ENCODE measurements at regions not wholly inside any gene's neighbourhood (a gene's known extent, or its start where the extent isn't known, plus 50 kb on each side); places are given as distances from the start of the nearest gene placed in this dataset.

- no peaks in the 10 kb centered on the region for H3K79me2 ChIP-seq (ENCODE audit: insufficient read depth, low read length)
- no peak overlapping the region for H3K27ac ChIP-seq (ENCODE audit: extremely low read length, insufficient read depth, low read length)
- H3K4me2 ChIP-seq (ENCODE audit: low read depth, low read length) = no peak overlapping the region
- intact Hi-C loops (cut with micrococcal nuclease; ENCODE audit: unreplicated experiment) (loop anchor here (1.0 kb wide), 1 partner anchor 300 kb away; no protein-coding TSS in a partner anchor), in situ Hi-C loops (cut with HindIII; ENCODE audit: extremely low pct_ligation_motif_present, low pct_unique_long_range_greater_than_20kb) (no loop called here)
- no peaks in the 10 kb centered on the region for H4K20me1 ChIP-seq (ENCODE audit: insufficient read depth, low read length)
- POLR2A ChIA-PET = no interaction called here
- no peaks in the 10 kb centered on the region for H3K36me3 ChIP-seq (replicated peaks in 1 of 2; ENCODE audit: control insufficient read depth in 1 of 2, insufficient read depth in 2 of 2, low read length in 2 of 2)
- H2AFZ ChIP-seq (ENCODE audit: low read length) = no peak overlapping the region
- peak; percentile 32 for DNase-seq (ENCODE audit: low spot score)
- H3K4me1 ChIP-seq (ENCODE audit: insufficient read depth, low read length) = no peaks in the 10 kb centered on the region
- CTCF ChIA-PET (ENCODE audit: low intra/inter-chr PET ratio, low total read pairs) = no interaction called here
- no peak overlapping the region for H3K4me3 ChIP-seq (replicated peaks in 1 of 3; ENCODE audit: insufficient read depth in 1 of 3, low read depth in 2 of 3, low read length in 3 of 3)
- 23% methylated on average over 6 of the region's 12 CpGs for WGBS (ENCODE audit: low lambda C conversion rate)
- H3K27me3 ChIP-seq (ENCODE audit: control insufficient read depth in 1 of 2, insufficient read depth in 2 of 2, low read length in 2 of 2) = no peaks in the 10 kb centered on the region
- no peaks in the 10 kb centered on the region for H3K9me3 ChIP-seq (ENCODE audit: low read length)
- FAIRE-seq = no peak
- peak; percentile 100 for ATAC-seq
- BruUV-seq (replicated peaks) = no TSS peak
- H3K9ac ChIP-seq (ENCODE audit: insufficient read depth, low read depth, low read length) = no peak overlapping the region
- TF ChIP-seq SOX6 (IDR thresholded peaks at IDR 0.05) (no peak), SOX6 (CRISPR knock-in tag; IDR thresholded peaks at IDR 0.05) (no peak), ZFX (CRISPR knock-in tag; IDR thresholded peaks at IDR 0.05; ENCODE audit: low read depth) (peak; percentile 31; the same call in 1 of the 2 replicates), SP140L (CRISPR knock-in tag; IDR thresholded peaks at IDR 0.05; ENCODE audit: borderline replicate concordance) (no peak), ZNF740 (CRISPR knock-in tag; IDR thresholded peaks at IDR 0.05) (no peak), NFIB (CRISPR knock-in tag; IDR thresholded peaks at IDR 0.05; ENCODE audit: borderline replicate concordance) (no peak), ZNF407 (CRISPR knock-in tag; IDR thresholded peaks at IDR 0.05; ENCODE audit: not compliant biosample characterization) (no peak), HNRNPLL (IDR thresholded peaks at IDR 0.05; ENCODE audit: low read depth, low read length, poor library complexity, severe bottlenecking) (no peak), ZFP1 (CRISPR knock-in tag; IDR thresholded peaks at IDR 0.05) (no peak), ZNF564 (CRISPR knock-in tag; IDR thresholded peaks at IDR 0.05) (no peak), ZNF543 (CRISPR knock-in tag; IDR thresholded peaks at IDR 0.05) (no peak), SAP130 (CRISPR knock-in tag; IDR thresholded peaks at IDR 0.05; ENCODE audit: low read depth) (no peak), ZFY (CRISPR knock-in tag; IDR thresholded peaks at IDR 0.05) (peak; percentile 30; the same call in 1 of the 2 replicates), ZNF772 (CRISPR knock-in tag; IDR thresholded peaks at IDR 0.05) (no peak), SALL1 (CRISPR knock-in tag; IDR thresholded peaks at IDR 0.05) (no peak), STAG1 (CRISPR knock-in tag; IDR thresholded peaks at IDR 0.05) (peak; percentile 42), ELF3 (CRISPR knock-in tag; IDR thresholded peaks at IDR 0.05) (no peak), RAD51 (IDR thresholded peaks at IDR 0.05; ENCODE audit: borderline replicate concordance) (no peak), SIN3A (IDR thresholded peaks at IDR 0.05; ENCODE audit: borderline replicate concordance, low read depth, low read length) (no peak)
These were observed 383.0 kb downstream of the TBL1XR1 start for GRCh38 chr3:176814285-176814684.
